NCI-H748 (cell line): ENCODE measurements at regions not wholly inside any gene's neighbourhood (a gene's known extent, or its start where the extent isn't known, plus 50 kb on each side); places are given as distances from the start of the nearest gene placed in this dataset.
A peak's percentile ranks its signal among the peaks of the same experiment; 100 is the strongest.

Experiments used
- DNase-seq: peaks from one replicate; lab custom pipeline; 2025; ENCODE audit not compliant: unreplicated experiment; lab: John Stamatoyannopoulos, UW

- DNase-seq = peak; percentile 84
These were observed 208.6 kb downstream of the C1D start for GRCh38 chr2:67854103-67854743.

DNA sequence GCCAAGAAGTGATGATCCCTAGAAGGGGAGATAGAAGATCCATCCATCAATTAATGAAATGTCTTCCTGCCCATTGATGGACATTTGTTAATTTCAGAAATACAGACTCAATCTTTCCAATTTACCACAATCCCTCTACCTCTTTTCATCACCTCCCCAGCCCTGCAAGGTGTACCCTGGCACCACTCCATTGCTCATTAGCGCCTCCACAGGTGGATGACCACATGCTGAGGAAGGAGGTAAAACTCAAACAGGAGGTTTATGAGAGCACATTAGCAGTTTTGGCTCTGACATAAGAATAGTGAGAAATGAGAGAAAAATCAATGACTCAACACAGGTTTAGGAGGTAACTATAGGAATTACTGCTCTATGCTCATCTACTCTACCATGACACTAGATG, 208.0 kb downstream of the C1D start:
- peak; percentile 34 for DNase-seq

GRCh38 chr2:67856866-67857265, 205.9 kb downstream of the C1D start:
- no peak for DNase-seq

- no peak for DNase-seq
These were observed 205.0 kb downstream of the C1D start for GRCh38 chr2:67857836-67858235.

DNA sequence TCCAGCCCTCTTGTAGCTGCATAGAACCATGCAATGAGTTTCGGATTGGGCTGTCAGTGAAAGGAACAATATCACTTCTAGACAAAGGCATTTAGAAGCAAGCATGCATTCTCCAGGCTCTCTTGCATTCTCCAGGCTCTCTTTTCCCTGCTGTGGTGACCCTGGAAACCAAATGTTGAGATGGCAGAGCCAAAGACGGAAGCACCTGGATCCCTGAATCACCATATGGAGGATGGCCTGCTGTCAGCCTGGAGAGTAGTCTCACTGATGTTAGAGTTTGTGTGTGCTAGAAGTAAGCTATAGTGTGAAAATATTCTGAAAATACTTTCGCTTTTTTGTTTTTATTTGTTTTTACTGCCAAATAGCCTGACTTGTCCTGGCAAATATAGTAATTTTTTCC, 203.9 kb downstream of the C1D start:
- DNase-seq = no peak

GRCh38 chr2:67865917-67866316, 196.9 kb downstream of the C1D start:
- DNase-seq = no peak

DNA sequence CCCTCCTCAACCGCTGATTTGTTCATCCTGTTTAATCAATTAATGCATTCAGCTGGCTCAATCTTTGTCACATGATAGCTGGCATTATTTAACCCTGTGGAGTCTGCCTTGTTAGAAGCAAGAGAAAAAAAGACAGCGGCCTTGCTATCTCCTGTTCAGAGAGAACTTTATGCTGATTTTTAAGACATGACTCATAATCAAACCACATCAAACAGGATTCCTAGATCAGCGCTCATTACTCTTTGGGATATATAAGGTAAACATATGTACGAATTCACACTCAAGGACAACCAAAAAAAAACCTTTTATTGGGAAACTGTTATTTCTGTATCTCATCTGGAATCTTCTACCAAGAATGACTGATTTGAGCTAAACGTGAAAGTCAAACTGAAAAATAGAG, 195.1 kb downstream of the C1D start:
- DNase-seq = no peak

GRCh38 chr2:67871686-67872412, 191.0 kb downstream of the C1D start:
- DNase-seq = no peak

DNA sequence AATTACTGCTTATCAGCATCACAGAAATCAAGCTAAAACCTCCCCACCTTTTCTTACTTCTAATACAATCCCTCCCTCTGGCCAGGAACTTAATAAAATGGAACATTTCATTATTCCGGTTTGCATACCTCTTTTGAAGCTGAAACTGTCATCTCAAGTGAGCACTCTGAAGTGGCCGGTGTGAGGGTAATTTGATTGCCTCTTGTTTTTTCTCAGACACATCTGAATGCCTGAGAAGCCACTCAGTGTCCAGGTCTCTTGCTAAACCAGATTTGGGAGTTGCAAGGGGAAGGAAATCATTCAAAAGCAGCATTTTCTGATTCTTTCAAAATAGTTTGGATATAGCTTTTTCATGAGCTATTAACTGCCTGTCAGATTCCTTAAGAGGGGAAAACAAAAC, 190.3 kb downstream of the C1D start:
- no peak for DNase-seq

DNA sequence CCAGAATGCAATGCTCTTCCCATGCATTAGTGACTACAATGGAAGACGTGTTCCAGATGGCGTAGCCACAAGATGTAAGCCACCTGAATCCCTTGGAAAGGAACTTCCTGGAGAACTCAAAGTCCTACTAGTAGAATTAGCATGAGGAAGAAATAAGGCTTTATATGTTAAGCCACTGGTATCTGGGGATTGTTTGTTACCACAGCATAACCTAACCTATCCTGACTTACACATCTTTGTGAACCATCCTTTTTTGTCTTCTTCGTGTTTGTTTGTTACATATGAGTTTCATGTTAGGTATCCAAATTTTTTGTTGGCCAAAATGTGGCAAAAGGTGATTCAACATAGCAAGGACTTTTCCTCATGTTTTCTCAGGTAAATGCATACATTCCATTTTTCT, 188.9 kb downstream of the C1D start:
- no peak for DNase-seq

- no peak for DNase-seq
These were observed 186.6 kb downstream of the C1D start for GRCh38 chr2:67876176-67876575.

GRCh38 chr2:67877301-67877700, 185.5 kb downstream of the C1D start:
- peak; percentile 9 for DNase-seq

DNA sequence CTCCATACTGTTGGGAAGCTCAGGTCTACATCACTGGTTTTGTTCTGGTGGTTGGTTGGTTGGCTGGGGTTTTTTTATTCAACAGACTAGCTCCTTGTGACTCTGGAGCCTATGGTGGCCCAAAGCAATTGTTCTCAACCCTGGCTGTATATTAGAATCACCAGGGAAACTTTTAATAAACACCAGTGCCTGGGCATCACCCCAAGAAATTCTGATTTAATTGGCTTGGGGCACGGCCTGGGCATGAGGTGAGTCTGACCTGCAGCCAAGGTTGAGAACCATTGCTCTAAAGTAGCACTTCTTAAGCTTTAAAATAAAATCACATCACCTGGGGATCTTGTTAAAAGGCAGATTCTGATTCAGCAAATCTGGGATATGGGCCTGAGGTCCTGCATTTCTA, 184.1 kb downstream of the C1D start:
- no peak for DNase-seq

DNA sequence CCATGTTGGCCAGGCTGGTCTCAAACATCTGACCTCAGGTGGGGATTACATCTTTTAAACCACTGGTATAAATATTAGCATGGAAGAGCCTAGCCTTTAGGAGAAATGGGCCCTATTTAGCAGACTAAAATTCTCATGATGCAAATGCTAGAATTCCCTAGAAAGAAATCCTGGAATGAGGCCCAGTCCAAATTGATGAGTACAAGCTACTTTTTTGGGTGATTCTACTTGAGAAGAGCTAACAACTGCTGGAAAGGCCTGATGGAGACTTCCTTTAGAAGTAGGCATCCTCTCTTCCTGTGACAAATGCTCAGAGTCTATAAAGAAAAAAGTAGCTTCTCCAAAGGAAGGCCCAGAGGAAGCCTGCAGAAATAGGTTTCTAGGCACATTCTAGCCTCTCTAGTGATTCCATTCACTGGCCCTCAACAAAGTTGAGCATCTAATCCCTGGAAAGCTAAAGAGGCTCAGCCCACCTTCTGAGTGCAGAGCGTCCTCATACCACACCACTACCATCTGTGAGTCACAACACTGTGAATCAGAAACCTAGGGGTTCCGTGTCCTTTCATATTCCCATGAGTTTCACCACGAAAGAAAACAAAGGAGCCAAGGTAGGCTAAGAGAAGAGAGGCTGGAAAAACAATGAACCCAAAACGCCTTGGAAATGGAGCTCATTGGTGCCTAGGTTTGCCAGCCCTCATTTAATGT, 183.1 kb downstream of the C1D start:
- no peak for DNase-seq

- no peak for DNase-seq
These were observed 182.5 kb downstream of the C1D start for GRCh38 chr2:67880291-67880761.

GRCh38 chr2:67881816-67882215, 181.0 kb downstream of the C1D start:
- DNase-seq = no peak

DNA sequence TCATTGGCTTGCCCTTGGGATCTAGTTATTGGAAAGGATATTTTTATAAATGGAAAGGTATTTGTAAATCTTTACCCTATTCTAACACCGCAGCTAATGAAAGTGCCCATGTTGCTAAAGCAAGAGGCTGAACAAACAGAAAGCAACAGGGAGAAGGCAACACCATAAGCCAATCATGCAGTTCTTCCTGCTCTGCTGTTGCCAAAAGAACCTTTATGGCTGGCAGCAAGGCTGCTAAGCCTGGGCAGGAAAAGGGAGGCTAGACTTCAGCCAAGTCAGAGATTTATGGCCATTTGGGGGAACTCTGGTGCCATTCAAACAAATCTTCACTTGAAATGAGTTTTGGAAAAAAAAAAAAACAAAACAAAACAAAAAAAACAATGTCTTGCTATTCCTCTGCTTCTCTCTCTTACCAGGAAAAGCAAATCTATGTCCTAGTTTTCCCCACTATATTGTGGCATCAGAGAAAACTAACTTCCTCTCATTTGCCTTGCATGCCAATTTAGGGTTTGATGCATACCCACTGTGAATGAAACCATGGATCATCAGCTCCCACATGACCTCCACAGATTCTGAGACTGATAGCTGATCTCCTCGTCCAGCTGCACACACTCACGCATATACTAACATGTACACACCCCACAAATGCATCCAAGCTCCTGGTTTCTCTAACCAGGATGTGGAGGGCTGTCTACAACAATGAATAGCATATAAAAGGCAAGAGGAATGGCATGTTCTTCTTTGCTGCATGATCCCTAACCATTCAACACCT, 179.3 kb downstream of the C1D start:
- no peak for DNase-seq

DNA sequence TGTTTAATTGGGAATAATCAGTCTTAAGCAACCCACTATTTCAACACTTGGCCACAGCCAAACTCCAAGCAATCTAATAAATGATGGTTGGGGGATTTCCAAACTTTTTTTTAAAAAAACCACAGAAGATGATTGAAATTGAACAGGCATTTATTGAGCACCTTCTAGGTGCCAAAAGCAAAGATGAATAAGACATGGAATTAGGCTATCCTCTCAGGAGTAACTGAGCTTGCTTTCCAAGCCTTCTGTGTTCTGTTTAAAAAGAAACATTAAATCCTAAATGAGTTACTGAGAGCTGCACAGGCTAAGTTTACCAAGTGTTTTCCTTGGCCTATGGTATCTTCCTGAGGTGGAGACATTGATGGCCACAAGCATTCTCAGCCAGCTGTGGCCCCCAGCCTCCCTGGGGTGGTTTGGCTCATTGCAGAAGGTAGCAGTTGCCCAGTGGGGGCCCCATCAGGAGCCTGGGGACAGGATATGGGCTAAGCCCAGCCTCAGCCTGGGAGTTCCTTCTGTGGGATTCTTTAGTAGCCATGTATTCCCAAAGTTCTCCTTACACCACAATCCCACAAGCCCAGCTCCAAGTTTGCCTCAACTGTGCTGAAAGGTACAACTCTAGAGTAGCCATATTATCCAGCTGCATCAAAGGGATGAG, 174.3 kb downstream of the C1D start:
- DNase-seq = no peak

- DNase-seq = no peak
These were observed 173.7 kb downstream of the C1D start for GRCh38 chr2:67889056-67889455.

DNA sequence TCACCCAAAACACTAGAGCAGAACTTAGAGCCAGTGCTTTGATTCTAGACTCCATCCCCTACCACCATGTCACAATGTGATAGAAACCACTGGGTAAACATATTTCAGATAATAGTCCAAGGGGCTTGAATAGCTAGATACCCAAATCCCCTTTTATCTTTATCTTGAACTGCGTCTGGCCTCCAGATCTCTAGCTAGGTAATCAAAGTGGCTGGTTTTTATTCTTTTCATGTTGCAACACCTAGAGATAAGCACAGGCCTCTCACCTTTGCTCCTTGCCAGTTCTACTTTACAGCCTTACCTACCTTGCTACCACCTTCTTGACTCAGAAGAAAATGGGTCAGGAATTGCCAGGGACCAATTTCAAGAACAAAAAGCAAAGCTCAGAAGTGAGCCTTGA, 171.2 kb downstream of the C1D start:
- no peak for DNase-seq

- DNase-seq = no peak
These were observed 170.4 kb downstream of the C1D start for GRCh38 chr2:67892339-67892846.
